GM12878 (cell line): ENCODE measurements at regions not wholly inside any gene's neighbourhood (a gene's known extent, or its start where the extent isn't known, plus 50 kb on each side); places are given as distances from the start of the nearest gene placed in this dataset.

Experiments
- ATAC-seq: fragments of 200-7000 bp; cut with Tn5 transposase; 3 replicates; pipeline ENCODE4 v1.9.1; 2020; ENCODE audit warnings: mild to moderate bottlenecking, moderate library complexity
- BruUV-seq: library from RNA; stranded (reverse); fragments of 400-500 nt; replicated peaks from 2 replicates; lab custom pipeline; 2021; lab: Mats Ljungman, UMichigan
- CTCF ChIA-PET: fragments of 300-600 bp; sonication (Branson Sonifier 250); formaldehyde crosslinking; extraction: SDS; loops from one replicate; lab custom pipeline; 2021; ENCODE audit warnings: inconsistent platforms; lab: Yijun Ruan, JAX
- POLR2A ChIA-PET: fragments of 350-600 bp; formaldehyde crosslinking; extraction: SDS; loops from one replicate; lab custom pipeline; 2021; ENCODE audit warnings: inconsistent platforms; lab: Charles Lee
- RAD21 ChIA-PET: fragments of 300-600 bp; sonication (Branson Sonifier 250); formaldehyde crosslinking; loops from one replicate; lab custom pipeline; 2023; ENCODE audit warnings: antibody characterized with exemption; ENCODE audit not compliant: unreplicated experiment; lab: Charles Lee
- SMC1A ChIA-PET: fragments of 300-600 bp; sonication (Branson Sonifier 250); formaldehyde crosslinking; loops from one replicate; lab custom pipeline; 2023; ENCODE audit not compliant: unreplicated experiment, uncharacterized antibody; lab: Charles Lee
- DNase-seq: peaks from one replicate; pipeline ENCODE4 v3.0.0-alpha.2; 2011; ENCODE audit warnings: low read depth, low spot score
- FAIRE-seq: peaks from 3 replicates; lab custom pipeline; 2011; peaks lifted over from hg19 to GRCh38; lab: Jason Lieb, UNC
- H2AFZ ChIP-seq: 2 replicates; pipeline ENCODE4 v1.6.0; 2011; ENCODE audit warnings: low read depth, low read length, control low read depth; ENCODE audit not compliant: control insufficient read depth
- H3K27ac ChIP-seq: 2 replicates; pipeline ENCODE4 v1.5.1; 2011; ENCODE audit warnings: control low read depth; ENCODE audit not compliant: control insufficient read depth, insufficient read depth
- H3K27me3 ChIP-seq, 2 experiments: replicated peaks in 1 of 2; 2 replicates each; pipeline versions ENCODE4 v1.6.0 to v1.6.1; 2011; ENCODE audit warnings: low read length in 1 of 2; ENCODE audit not compliant: control insufficient read depth in 2 of 2, insufficient read depth in 2 of 2
- H3K36me3 ChIP-seq, 2 experiments: 2 replicates each; pipeline ENCODE4 v1.5.1; 2011; ENCODE audit warnings: low read length in 1 of 2; ENCODE audit not compliant: control insufficient read depth in 2 of 2, insufficient read depth in 2 of 2
- H3K4me1 ChIP-seq: 2 replicates; pipeline ENCODE4 v1.6.1; 2011; ENCODE audit warnings: mild to moderate bottlenecking, low read length, moderate library complexity, mixed read lengths; ENCODE audit not compliant: control insufficient read depth, insufficient read depth
- H3K4me2 ChIP-seq: 2 replicates; pipeline ENCODE4 v1.6.0; 2011; ENCODE audit warnings: control low read depth; ENCODE audit not compliant: control insufficient read depth, insufficient read depth
- H3K4me3 ChIP-seq: fragments of 200-600 bp; sonication (generic); 2 replicates; pipeline ENCODE4 v1.5.1; 2016
- H3K79me2 ChIP-seq: 2 replicates; pipeline ENCODE4 v1.6.0; 2011; ENCODE audit warnings: low read length; ENCODE audit not compliant: control insufficient read depth, insufficient read depth
- H3K9ac ChIP-seq: 2 replicates; pipeline ENCODE4 v1.8.0; 2011; ENCODE audit warnings: low read length, control low read depth, mixed read lengths; ENCODE audit not compliant: control insufficient read depth, insufficient read depth
- H3K9me3 ChIP-seq: replicated peaks from 3 replicates; pipeline ENCODE4 v1.5.1; 2011; ENCODE audit warnings: mild to moderate bottlenecking, low read length; ENCODE audit not compliant: control insufficient read depth, insufficient read depth
- H4K20me1 ChIP-seq: 2 replicates; pipeline ENCODE4 v1.6.0; 2011; ENCODE audit not compliant: control insufficient read depth, insufficient read depth
- ATF2 ChIP-seq: IDR thresholded peaks from 2 replicates; pipeline ENCODE4 v1.6.1; 2012; ENCODE audit warnings: low read length, inconsistent platforms
- ATF3 ChIP-seq: IDR thresholded peaks from 2 replicates; pipeline ENCODE4 v1.6.1; 2011; ENCODE audit warnings: low read depth, mild to moderate bottlenecking, low read length, moderate library complexity, borderline replicate concordance; ENCODE audit errors: extremely low read depth
- BCL11A ChIP-seq: IDR thresholded peaks from 2 replicates; pipeline ENCODE4 v1.6.1; 2011; ENCODE audit warnings: low read depth, low read length
- BMI1 ChIP-seq: fragments of 450-650 bp; IDR thresholded peaks from 2 replicates; pipeline ENCODE4 v1.6.1; 2016; ENCODE audit warnings: mild to moderate bottlenecking, moderate library complexity, borderline replicate concordance
- CHD1 ChIP-seq: IDR thresholded peaks from 2 replicates; pipeline ENCODE4 v1.6.1; 2012; ENCODE audit warnings: low read depth, low read length, improper control_type of control experiment
- E2F4 ChIP-seq: IDR thresholded peaks from 2 replicates; pipeline ENCODE4 v1.6.1; 2012; ENCODE audit warnings: low read depth, low read length, improper control_type of control experiment
- GATAD2B ChIP-seq: fragments of 450-650 bp; conservative IDR thresholded peaks from 2 replicates; pipeline ENCODE4 v1.6.1; 2017; ENCODE audit warnings: low read depth, mild to moderate bottlenecking, moderate library complexity
- IKZF1 ChIP-seq: fragments of 450-650 bp; conservative IDR thresholded peaks from 2 replicates; pipeline ENCODE4 v1.6.1; 2017; ENCODE audit warnings: antibody characterized with exemption, mild to moderate bottlenecking
- IKZF2 ChIP-seq, 2 experiments: fragments of 450-650 bp; IDR thresholded peaks; 2 replicates each; pipeline ENCODE4 v1.6.1; 2017; ENCODE audit warnings: mild to moderate bottlenecking in 2 of 2, moderate library complexity in 2 of 2
- JUNB ChIP-seq: IDR thresholded peaks from 2 replicates; pipeline ENCODE4 v1.6.1; 2016; ENCODE audit warnings: antibody characterized with exemption, mild to moderate bottlenecking
- NR2F1 ChIP-seq: fragments of 450-650 bp; conservative IDR thresholded peaks from 2 replicates; pipeline ENCODE4 v1.6.1; 2017; ENCODE audit warnings: mild to moderate bottlenecking
- PAX5 ChIP-seq: IDR thresholded peaks from 2 replicates; pipeline ENCODE4 v1.6.1; 2011; ENCODE audit warnings: low read depth, low read length, borderline replicate concordance
- PML ChIP-seq: IDR thresholded peaks from 2 replicates; pipeline ENCODE4 v1.6.1; 2012; ENCODE audit warnings: low read length, inconsistent platforms
- POU2F2 ChIP-seq: IDR thresholded peaks from 3 replicates; pipeline ENCODE4 v1.6.1; 2011; ENCODE audit warnings: low read depth, mild to moderate bottlenecking, low read length, borderline replicate concordance
- RBBP5 ChIP-seq: fragments of 200-600 bp; sonication (generic); conservative IDR thresholded peaks from 2 replicates; pipeline ENCODE4 v1.6.1; 2016
- RCOR1 ChIP-seq: conservative IDR thresholded peaks from 2 replicates; pipeline ENCODE4 v1.6.1; 2012; ENCODE audit warnings: low read depth, low read length, improper control_type of control experiment
- RUNX3 ChIP-seq: IDR thresholded peaks from 2 replicates; pipeline ENCODE4 v1.6.1; 2012; ENCODE audit warnings: low read length, inconsistent platforms
- SMAD1 ChIP-seq: fragments of 450-650 bp; IDR thresholded peaks from 2 replicates; pipeline ENCODE4 v1.6.1; 2018; ENCODE audit warnings: mild to moderate bottlenecking, low read depth; ENCODE audit not compliant: partially characterized antibody
- USF1 ChIP-seq: IDR thresholded peaks from 2 replicates; pipeline ENCODE4 v1.6.1; 2011; ENCODE audit warnings: borderline replicate concordance, low read depth, mild to moderate bottlenecking, moderate library complexity, mixed read lengths, low read length; ENCODE audit not compliant: insufficient read depth; ENCODE audit errors: extremely low read length
- YY1 ChIP-seq: IDR thresholded peaks from 2 replicates; pipeline ENCODE4 v1.6.1; 2011; ENCODE audit warnings: low read depth, mild to moderate bottlenecking, low read length
- ZSCAN29 ChIP-seq: fragments of 450-650 bp; IDR thresholded peaks from 2 replicates; pipeline ENCODE4 v1.6.1; 2017; ENCODE audit warnings: mild to moderate bottlenecking, moderate library complexity
- WGBS: methylation state at CpG from one replicate; pipeline ENCODE4 v1.1.6; 2016; ENCODE audit warnings: low lambda C conversion rate; ENCODE audit not compliant: insufficient replicate concordance, insufficient coverage; ENCODE audit errors: missing lambda C conversion rate; 5-methylcytosine and 5-hydroxymethylcytosine counted together
- in situ Hi-C: fragments of 300-500 bp; cut with MboI; formaldehyde crosslinking; loops from 9 replicates; pipeline ENCODE4 v1.14.3; 2018; ENCODE audit warnings: mixed read lengths
- intact Hi-C: fragments of 100-400 bp; cut with micrococcal nuclease; formaldehyde crosslinking; loops from one replicate; pipeline ENCODE4 v1.14.2; 2022; ENCODE audit not compliant: unreplicated experiment

GRCh38 chr5:98425640-98426039 is 347.8 kb upstream of the RGMB start (continued):
- TF ChIP-seq GATAD2B, result no peak
- no peak for TF ChIP-seq IKZF2 (IDR thresholded peaks at IDR 0.05)
- no peak for TF ChIP-seq PAX5
- TF ChIP-seq RBBP5, result no peak
- no peak for TF ChIP-seq IKZF1
- TF ChIP-seq JUNB, result no peak
- no peak for TF ChIP-seq E2F4
- no peak for TF ChIP-seq RCOR1
- TF ChIP-seq ZSCAN29, result no peak
- no peak for TF ChIP-seq YY1
- TF ChIP-seq CHD1, result no peak

- in situ Hi-C loops (no loop called here), intact Hi-C loops (no loop called here)
- Histone ChIP-seq H3K4me2 (peak overlapping the region; percentile 13; the same call in 1 of the 2 replicates), H3K9ac (no peak overlapping the region), H3K4me1 (peaks cover 3% of the 10 kb centered on the region; the same call in 1 of the 2 replicates), H3K79me2 (no peaks in the 10 kb centered on the region), H3K27me3 (no peaks in the 10 kb centered on the region), H3K4me3 (no peak overlapping the region), H4K20me1 (no peaks in the 10 kb centered on the region), H3K36me3 (no peaks in the 10 kb centered on the region), H3K9me3 (no peaks in the 10 kb centered on the region), H2AFZ (no peak overlapping the region), H3K27ac (no peak overlapping the region)
- CTCF ChIA-PET, result interaction anchor here (0.7 to 1.5 kb wide), 2 partner anchors 13 to 1198 kb away, joined by 3 to 6 read pairs; no protein-coding TSS in a partner anchor
- RAD21 ChIA-PET, result no interaction called here
- DNase-seq (peak; percentile 8), ATAC-seq (peak; percentile 70), FAIRE-seq (no peak)
- POLR2A ChIA-PET, result no interaction called here
- 30% methylated on average over 4 of the region's 4 CpGs for whole genome bisulfite sequencing
- SMC1A ChIA-PET, result no interaction called here
- no TSS peak for BruUV-seq
- no peak for TF ChIP-seq ATF2
- no peak for TF ChIP-seq BCL11A
- TF ChIP-seq USF1, result no peak
- TF ChIP-seq POU2F2, result no peak
- TF ChIP-seq PML, result no peak
- TF ChIP-seq ATF3, result no peak
- peak; percentile 24; the same call in 1 of the 2 replicates for TF ChIP-seq RUNX3
- no peak for TF ChIP-seq BMI1
- TF ChIP-seq SMAD1, result no peak
- peak; percentile 70 for TF ChIP-seq NR2F1
- no peak for TF ChIP-seq ZSCAN29
- peak in 1 of 2 experiments; percentile 65; a peak in 2 of 4 replicates for TF ChIP-seq IKZF2 (IDR thresholded peaks at IDR 0.05)
- no peak for TF ChIP-seq RCOR1
Measured at GRCh38 chr5:98428806-98429205, 344.7 kb upstream of the RGMB start.
